ENCODE measurements at regions not wholly inside any gene's neighbourhood (a gene's known extent, or its start where the extent isn't known, plus 50 kb on each side); places are given as distances from the start of the nearest gene placed in this dataset.

- TF ChIP-seq CTCF (IDR thresholded peaks at IDR 0.05) (no peak), POLR2A (IDR thresholded peaks at IDR 0.05) (no peak)
Measured at GRCh38 chr15:70194266-70194665, 96.5 kb upstream of the TLE3 start.
